ENCODE measurements at regions not wholly inside any gene's neighbourhood (a gene's known extent, or its start where the extent isn't known, plus 50 kb on each side); places are given as distances from the start of the nearest gene placed in this dataset.

- in situ Hi-C loops (cut with MboI; ENCODE audit: low pct_unique_long_range_greater_than_20kb, low sequenced_read_pairs, unreplicated experiment): no loop called here
- TF ChIP-seq CTCF (IDR thresholded peaks at IDR 0.05; ENCODE audit: extremely low read depth, insufficient read depth, missing control alignments): no peak
- no peak for DNase-seq (ENCODE audit: low spot score)
Observed at GRCh38 chr3:59135096-59135495, 85.3 kb upstream of the CFAP20DC start.

- DNase-seq (ENCODE audit: low spot score): no peak
- in situ Hi-C loops (cut with MboI; ENCODE audit: low pct_unique_long_range_greater_than_20kb, low sequenced_read_pairs, unreplicated experiment): no loop called here
- no peak for TF ChIP-seq CTCF (IDR thresholded peaks at IDR 0.05; ENCODE audit: extremely low read depth, insufficient read depth, missing control alignments)
Observed at GRCh38 chr3:59133311-59133710, 83.5 kb upstream of the CFAP20DC start.

GRCh38 chr3:59131016-59131766 is 81.4 kb upstream of the CFAP20DC start:
- no peak for DNase-seq (ENCODE audit: low spot score)
- in situ Hi-C loops (cut with MboI; ENCODE audit: low pct_unique_long_range_greater_than_20kb, low sequenced_read_pairs, unreplicated experiment): no loop called here
- TF ChIP-seq CTCF (IDR thresholded peaks at IDR 0.05; ENCODE audit: extremely low read depth, insufficient read depth, missing control alignments): no peak

- DNase-seq (ENCODE audit: low spot score): no peak
- in situ Hi-C loops (cut with MboI; ENCODE audit: low pct_unique_long_range_greater_than_20kb, low sequenced_read_pairs, unreplicated experiment): no loop called here
- TF ChIP-seq CTCF (IDR thresholded peaks at IDR 0.05; ENCODE audit: extremely low read depth, insufficient read depth, missing control alignments): no peak
Observed at GRCh38 chr3:59128685-59129084, 78.9 kb upstream of the CFAP20DC start.

GRCh38 chr3:59127071-59127470 is 77.2 kb upstream of the CFAP20DC start:
- DNase-seq (ENCODE audit: low spot score): no peak
- in situ Hi-C loops (cut with MboI; ENCODE audit: low pct_unique_long_range_greater_than_20kb, low sequenced_read_pairs, unreplicated experiment): no loop called here
- no peak for TF ChIP-seq CTCF (IDR thresholded peaks at IDR 0.05; ENCODE audit: extremely low read depth, insufficient read depth, missing control alignments)

GRCh38 chr3:59126446-59126845 is 76.6 kb upstream of the CFAP20DC start:
- TF ChIP-seq CTCF (IDR thresholded peaks at IDR 0.05; ENCODE audit: extremely low read depth, insufficient read depth, missing control alignments): no peak
- in situ Hi-C loops (cut with MboI; ENCODE audit: low pct_unique_long_range_greater_than_20kb, low sequenced_read_pairs, unreplicated experiment): no loop called here
- DNase-seq (ENCODE audit: low spot score): no peak

Data from GM13977 (cell line).